Loucy (cell line): ENCODE measurements at regions not wholly inside any gene's neighbourhood (a gene's known extent, or its start where the extent isn't known, plus 50 kb on each side); places are given as distances from the start of the nearest gene placed in this dataset.

ENCODE experiments used
- H2AFZ ChIP-seq: fragments of 200-600 bp; sonication (generic); 2 replicates; pipeline ENCODE4 v1.6.0; 2016; ENCODE audit warnings: antibody characterized with exemption, mild to moderate bottlenecking, low read length, moderate library complexity
- H3F3A ChIP-seq: fragments of 200-600 bp; 2 replicates; pipeline ENCODE4 v1.6.0; 2016; ENCODE audit warnings: antibody characterized with exemption, low read depth, mild to moderate bottlenecking
- H3K27me3 ChIP-seq: fragments of 200-600 bp; sonication (generic); 2 replicates; pipeline ENCODE4 v1.6.1; 2014; ENCODE audit warnings: low read length, mild to moderate bottlenecking; ENCODE audit not compliant: insufficient read depth, poor library complexity, severe bottlenecking
- H3K36me3 ChIP-seq: fragments of 200-600 bp; sonication (generic); 2 replicates; pipeline ENCODE4 v1.6.1; 2016; ENCODE audit warnings: low read length; ENCODE audit not compliant: insufficient read depth
- H3K4me1 ChIP-seq: fragments of 200-600 bp; sonication (generic); 2 replicates; pipeline ENCODE4 v1.5.1; 2014; ENCODE audit warnings: low read length, mild to moderate bottlenecking; ENCODE audit not compliant: insufficient read depth, poor library complexity, severe bottlenecking
- H3K4me2 ChIP-seq: fragments of 200-600 bp; sonication (generic); 2 replicates; pipeline ENCODE4 v1.6.0; 2014; ENCODE audit warnings: antibody characterized with exemption, low read length, low read depth, mild to moderate bottlenecking; ENCODE audit not compliant: poor library complexity, severe bottlenecking
- H3K4me3 ChIP-seq: fragments of 200-600 bp; sonication (generic); 2 replicates; pipeline ENCODE4 v1.5.1; 2014; ENCODE audit warnings: low read length, mild to moderate bottlenecking, mixed read lengths; ENCODE audit not compliant: poor library complexity, severe bottlenecking
- H3K79me2 ChIP-seq: fragments of 200-600 bp; sonication (generic); 2 replicates; pipeline ENCODE4 v1.6.1; 2014; ENCODE audit warnings: low read length; ENCODE audit not compliant: insufficient read depth
- H3K9ac ChIP-seq: fragments of 200-600 bp; sonication (generic); 2 replicates; pipeline ENCODE4 v1.6.0; 2014; ENCODE audit warnings: mild to moderate bottlenecking, low read depth, low read length, moderate library complexity; ENCODE audit not compliant: poor library complexity, severe bottlenecking
- H3K9me2 ChIP-seq: fragments of 200-600 bp; sonication (generic); replicated peaks from 2 replicates; pipeline ENCODE4 v1.6.1; 2016; ENCODE audit warnings: low read depth, low read length, mixed read lengths
- H3K9me3 ChIP-seq: fragments of 200-600 bp; sonication (generic); 2 replicates; pipeline ENCODE4 v1.6.1; 2014; ENCODE audit warnings: mild to moderate bottlenecking, antibody characterized with exemption, low read length, low read depth; ENCODE audit not compliant: insufficient read depth
- H4K20me1 ChIP-seq: fragments of 200-600 bp; sonication (generic); 2 replicates; pipeline ENCODE4 v1.6.0; 2014; ENCODE audit warnings: antibody characterized with exemption, low read length, mild to moderate bottlenecking; ENCODE audit not compliant: insufficient read depth, poor library complexity, severe bottlenecking
- CTCF ChIP-seq: fragments of 200-600 bp; sonication (generic); conservative IDR thresholded peaks from 2 replicates; pipeline ENCODE4 v1.5.1; 2014; ENCODE audit warnings: mild to moderate bottlenecking, antibody characterized with exemption, low read length
- EZH2phosphoT487 ChIP-seq: fragments of 200-600 bp; IDR thresholded peaks from 2 replicates; pipeline ENCODE4 v1.6.1; 2018; ENCODE audit warnings: antibody characterized with exemption, mild to moderate bottlenecking, moderate library complexity, borderline replicate concordance

GRCh38 chr1:226816576-226816975, 53.8 kb upstream of the PSEN2 start:
- Histone ChIP-seq H2AFZ (no peak overlapping the region), H4K20me1 (no peaks in the 10 kb centered on the region), H3K4me2 (no peak overlapping the region), H3K9ac (no peak overlapping the region), H3K4me1 (peaks cover 3% of the 10 kb centered on the region), H3K9me3 (no peaks in the 10 kb centered on the region), H3K9me2 (no peaks in the 10 kb centered on the region), H3K79me2 (no peaks in the 10 kb centered on the region), H3K4me3 (no peak overlapping the region), H3K36me3 (no peaks in the 10 kb centered on the region), H3F3A (no peaks in the 10 kb centered on the region), H3K27me3 (no peaks in the 10 kb centered on the region)
- TF ChIP-seq EZH2phosphoT487 (no peak), CTCF (no peak)

- Histone ChIP-seq H3K4me1 (no peaks in the 10 kb centered on the region), H3K4me3 (no peak overlapping the region), H3K36me3 (no peaks in the 10 kb centered on the region), H4K20me1 (no peaks in the 10 kb centered on the region), H2AFZ (no peak overlapping the region), H3K9ac (no peak overlapping the region), H3K27me3 (no peaks in the 10 kb centered on the region), H3F3A (no peaks in the 10 kb centered on the region), H3K79me2 (no peaks in the 10 kb centered on the region), H3K9me2 (no peaks in the 10 kb centered on the region), H3K4me2 (no peak overlapping the region), H3K9me3 (no peaks in the 10 kb centered on the region)
- TF ChIP-seq EZH2phosphoT487, result no peak
These were observed 55.5 kb upstream of the PSEN2 start for GRCh38 chr1:226814751-226815537.

- Histone ChIP-seq H3K9ac (no peak overlapping the region), H3K79me2 (no peaks in the 10 kb centered on the region), H3K27me3 (no peaks in the 10 kb centered on the region), H3K4me3 (no peak overlapping the region), H3K4me1 (no peaks in the 10 kb centered on the region), H3F3A (no peaks in the 10 kb centered on the region), H3K9me3 (no peaks in the 10 kb centered on the region), H3K4me2 (no peak overlapping the region), H4K20me1 (no peaks in the 10 kb centered on the region), H3K9me2 (no peaks in the 10 kb centered on the region), H3K36me3 (no peaks in the 10 kb centered on the region), H2AFZ (0 out of 2 replicates have a peak overlapping the region, but pooled peaks have one; percentile 33)
- TF ChIP-seq EZH2phosphoT487, result no peak
- TF ChIP-seq CTCF, result no peak
These were observed 56.5 kb upstream of the PSEN2 start for GRCh38 chr1:226813671-226814591.
